ENCODE measurements at regions not wholly inside any gene's neighbourhood (a gene's known extent, or its start where the extent isn't known, plus 50 kb on each side); places are given as distances from the start of the nearest gene placed in this dataset.

DNA sequence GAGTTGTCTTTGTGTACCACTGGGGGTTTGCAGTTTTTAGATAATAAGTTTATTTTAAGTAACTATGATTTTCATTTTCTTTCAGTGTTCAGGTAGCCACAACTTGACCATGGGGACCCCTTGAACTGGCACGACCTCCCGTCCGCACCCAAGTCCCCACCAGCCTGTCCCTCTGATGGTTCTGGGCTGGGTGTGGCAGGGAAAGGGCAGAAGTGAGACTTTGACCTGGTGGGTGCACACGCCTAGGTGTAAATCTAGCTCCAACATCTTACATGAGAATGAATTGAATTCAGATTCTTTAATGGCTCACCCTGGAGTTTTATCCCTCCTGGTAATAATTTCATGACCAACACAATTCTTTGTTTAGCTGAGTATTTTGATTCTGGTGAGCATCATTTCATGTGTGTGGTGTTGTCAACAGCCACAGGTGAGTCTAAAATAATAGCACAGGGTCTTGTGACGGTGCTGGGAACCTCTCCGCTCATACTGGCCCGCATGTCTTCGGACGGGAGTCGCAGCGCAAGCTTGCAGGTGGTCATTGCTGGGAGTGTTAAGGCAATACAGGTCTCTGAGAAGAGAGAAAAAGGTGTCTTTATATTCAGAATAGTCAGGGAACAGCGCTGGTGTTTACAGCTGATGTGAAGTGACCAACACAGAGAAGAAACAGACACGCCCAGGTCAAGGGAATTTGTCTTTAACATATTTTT, 50.8 kb upstream of the POFUT2 start:
- WGBS, 2 donors, result 75 to 80% methylated on average over 13 of the region's 13 CpGs
- Histone ChIP-seq H3K27me3 (no peaks in the 10 kb centered on the region), H3K4me1 (peaks cover 50% of the 10 kb centered on the region), H3K27ac (peak overlapping the region in 1 of 4 donors; percentile 64), H3K36me3 (replicated peaks in 1 of 2; ENCODE audit: insufficient read depth in 1 of 2, low read depth in 2 of 2) (no peaks in the 10 kb centered on the region), H3K9me3 (no peaks in the 10 kb centered on the region), H3K4me3 (no peak overlapping the region)
- DNase-seq, result peak in 1 of 4 donors; percentile 1
- intact Hi-C loops (cut with DNase I), result no loop called here
- no peak for ATAC-seq
- TF ChIP-seq, protein P1, sequence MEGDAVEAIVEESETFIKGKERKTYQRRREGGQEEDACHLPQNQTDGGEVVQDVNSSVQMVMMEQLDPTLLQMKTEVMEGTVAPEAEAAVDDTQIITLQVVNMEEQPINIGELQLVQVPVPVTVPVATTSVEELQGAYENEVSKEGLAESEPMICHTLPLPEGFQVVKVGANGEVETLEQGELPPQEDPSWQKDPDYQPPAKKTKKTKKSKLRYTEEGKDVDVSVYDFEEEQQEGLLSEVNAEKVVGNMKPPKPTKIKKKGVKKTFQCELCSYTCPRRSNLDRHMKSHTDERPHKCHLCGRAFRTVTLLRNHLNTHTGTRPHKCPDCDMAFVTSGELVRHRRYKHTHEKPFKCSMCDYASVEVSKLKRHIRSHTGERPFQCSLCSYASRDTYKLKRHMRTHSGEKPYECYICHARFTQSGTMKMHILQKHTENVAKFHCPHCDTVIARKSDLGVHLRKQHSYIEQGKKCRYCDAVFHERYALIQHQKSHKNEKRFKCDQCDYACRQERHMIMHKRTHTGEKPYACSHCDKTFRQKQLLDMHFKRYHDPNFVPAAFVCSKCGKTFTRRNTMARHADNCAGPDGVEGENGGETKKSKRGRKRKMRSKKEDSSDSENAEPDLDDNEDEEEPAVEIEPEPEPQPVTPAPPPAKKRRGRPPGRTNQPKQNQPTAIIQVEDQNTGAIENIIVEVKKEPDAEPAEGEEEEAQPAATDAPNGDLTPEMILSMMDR (IDR thresholded peaks at IDR 0.05), result no peak
- no peak for TF ChIP-seq POLR2A (IDR thresholded peaks at IDR 0.05)

DNA sequence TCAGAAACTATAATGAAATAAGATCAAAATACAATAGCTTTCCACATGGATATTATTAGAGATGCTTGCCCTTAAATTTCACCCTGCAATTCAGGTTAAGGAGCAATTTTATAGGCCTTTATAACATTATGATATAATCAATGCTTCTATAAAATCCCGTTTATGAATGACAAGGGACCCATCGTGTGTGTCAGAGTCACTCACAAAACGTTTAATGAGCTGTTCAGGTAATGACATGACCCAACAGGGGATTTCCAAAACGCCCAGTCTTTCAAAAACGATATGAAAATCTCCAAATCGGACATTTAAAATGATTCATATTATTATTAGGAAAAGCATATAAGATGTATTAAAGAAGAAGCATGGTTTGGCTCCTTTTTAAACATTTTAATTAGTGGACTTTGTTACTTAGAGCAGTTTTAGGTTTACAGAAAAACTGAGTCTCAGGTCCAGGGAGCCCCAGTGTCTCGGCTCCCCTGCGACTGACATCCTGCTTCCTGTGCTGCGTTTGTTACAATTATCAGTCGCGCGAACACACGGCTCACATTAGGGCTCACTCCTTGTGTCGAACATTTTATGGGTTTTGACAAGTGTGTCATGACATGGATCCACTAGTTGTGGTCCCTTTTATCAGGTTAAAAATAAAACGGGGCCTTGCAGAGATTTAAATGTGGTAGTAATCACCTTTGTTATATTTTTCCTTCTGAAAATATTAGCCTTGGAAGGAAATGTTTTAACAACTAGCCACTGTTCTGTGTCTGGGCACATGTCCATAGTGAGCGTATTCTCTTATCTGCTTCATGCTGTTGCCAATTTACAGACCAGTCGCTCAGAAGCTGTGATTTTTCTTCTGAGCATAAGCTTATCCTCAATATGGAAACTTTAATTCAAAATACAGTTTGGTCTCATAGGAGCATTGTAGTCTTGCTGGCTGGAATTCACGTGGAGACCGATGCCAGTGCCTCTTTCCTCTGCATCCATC, 52.0 kb upstream of the POFUT2 start:
- DNase-seq (no peak), ATAC-seq (no peak)
- Histone ChIP-seq H3K4me3 (no peak overlapping the region), H3K36me3 (replicated peaks in 1 of 2; ENCODE audit: insufficient read depth in 1 of 2, low read depth in 2 of 2) (no peaks in the 10 kb centered on the region), H3K27ac (peak overlapping the region in 3 of 4 donors; percentile 52 to 64 (median 61)), H3K9me3 (no peaks in the 10 kb centered on the region), H3K27me3 (no peaks in the 10 kb centered on the region), H3K4me1 (peaks cover 40% of the 10 kb centered on the region)
- WGBS, 2 donors, result 41% methylated on average over 18 to 19 of the region's 19 CpGs
- intact Hi-C loops (cut with DNase I), result no loop called here
- TF ChIP-seq, protein P1 (IDR thresholded peaks at IDR 0.05), result no peak
- TF ChIP-seq POLR2A (IDR thresholded peaks at IDR 0.05), result no peak

DNA sequence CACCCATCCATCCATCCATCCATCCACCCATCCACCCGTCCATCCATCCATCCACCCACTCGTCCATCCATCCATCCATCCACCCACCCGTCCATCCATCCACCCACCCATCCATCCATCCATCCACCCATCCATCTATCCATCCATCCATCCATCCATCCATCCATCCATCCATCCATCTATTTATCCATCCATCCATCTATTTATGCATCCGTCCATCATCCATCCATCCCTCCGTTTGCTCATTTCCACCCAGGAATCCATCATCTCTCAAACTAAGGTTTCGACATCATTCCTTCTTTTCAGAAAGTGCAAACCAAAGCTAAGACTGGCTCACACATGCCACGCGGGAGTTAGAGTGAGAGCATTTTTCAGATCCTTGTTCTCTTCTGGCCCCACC, 52.8 kb upstream of the POFUT2 start:
- WGBS, 2 donors, result 65 to 70% methylated on average over 8 of the region's 8 CpGs
- DNase-seq, result no peak

DNA sequence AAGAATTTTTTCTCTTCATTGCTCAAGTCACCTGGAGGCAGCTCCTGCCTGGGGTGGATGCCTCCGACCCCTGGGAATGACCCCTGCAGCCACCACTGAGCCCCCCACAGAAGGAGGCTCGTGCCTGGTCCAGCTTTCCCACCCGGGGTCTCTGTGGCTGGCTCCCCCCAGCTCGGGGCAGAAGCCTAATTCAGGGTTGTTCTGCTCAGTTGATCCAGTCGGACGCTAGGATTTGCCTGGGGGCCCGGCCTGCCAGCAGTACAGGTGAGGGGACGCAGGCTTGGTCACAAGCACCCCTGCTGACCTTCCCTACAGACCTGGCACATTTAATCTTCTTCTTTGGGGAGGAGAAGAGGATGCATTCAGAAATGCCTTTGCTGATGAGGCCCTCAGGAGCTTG, 53.6 kb upstream of the POFUT2 start:
- ATAC-seq, result no peak

More for the DNA sequence above, 52.8 kb upstream of the POFUT2 start:
- ATAC-seq, result no peak
- Histone ChIP-seq H3K27ac (peak overlapping the region in 2 of 4 donors; percentile 59 to 70), H3K36me3 (replicated peaks in 1 of 2; ENCODE audit: insufficient read depth in 1 of 2, low read depth in 2 of 2) (no peaks in the 10 kb centered on the region), H3K4me3 (no peak overlapping the region), H3K4me1 (peaks cover 38% of the 10 kb centered on the region), H3K9me3 (no peaks in the 10 kb centered on the region), H3K27me3 (no peaks in the 10 kb centered on the region)
- intact Hi-C loops (cut with DNase I), result no loop called here
- TF ChIP-seq, protein P1 (IDR thresholded peaks at IDR 0.05), result no peak
- TF ChIP-seq POLR2A (IDR thresholded peaks at IDR 0.05), result no peak

More for the DNA sequence above, 53.6 kb upstream of the POFUT2 start:
- Histone ChIP-seq H3K36me3 (replicated peaks in 1 of 2; ENCODE audit: insufficient read depth in 1 of 2, low read depth in 2 of 2) (no peaks in the 10 kb centered on the region), H3K27ac (peak overlapping the region; percentile 36 to 78 (median 64)), H3K4me1 (peaks cover 30% of the 10 kb centered on the region), H3K9me3 (no peaks in the 10 kb centered on the region), H3K4me3 (no peak overlapping the region), H3K27me3 (no peaks in the 10 kb centered on the region)
- intact Hi-C loops (cut with DNase I), result no loop called here
- WGBS, 2 donors, result 69 to 75% methylated on average over 1 to 8 of the region's 8 CpGs
- no peak for DNase-seq
- TF ChIP-seq, protein P1 (IDR thresholded peaks at IDR 0.05), result no peak
- TF ChIP-seq POLR2A (IDR thresholded peaks at IDR 0.05), result no peak
